Peyer's patch (tissue), 4 donors: ENCODE measurements at regions not wholly inside any gene's neighbourhood (a gene's known extent, or its start where the extent isn't known, plus 50 kb on each side); places are given as distances from the start of the nearest gene placed in this dataset.

Source experiments
- DNase-seq, 3 donors: peaks; one replicate each; pipeline ENCODE4 v3.0.0-alpha.2; 2017 to 2019
- H3K27ac ChIP-seq, 4 donors: fragments of 200-600 bp; sonication (generic); one replicate each; pipeline ENCODE4 v1.5.1; 2016 to 2019
- H3K27me3 ChIP-seq, 2 donors: fragments of 200-600 bp; sonication (generic); one replicate each; pipeline ENCODE4 v1.5.1; 2019
- H3K36me3 ChIP-seq, 3 donors: fragments of 200-600 bp; sonication (generic); one replicate each; pipeline ENCODE4 v1.5.1; 2016 to 2019
- H3K4me1 ChIP-seq, 4 donors: fragments of 200-600 bp; sonication (generic); one replicate each; pipeline ENCODE4 v1.5.1; 2016 to 2019
- H3K4me3 ChIP-seq, 4 donors: fragments of 200-600 bp; sonication (generic); 1 replicate in 3 of 4; 2 replicates in 1 of 4; pipeline ENCODE4 v1.5.1; 2016 to 2019; ENCODE audit warnings: mild to moderate bottlenecking in 1 of 4
- H3K9me3 ChIP-seq, 4 donors: fragments of 200-600 bp; sonication (generic); one replicate each; pipeline ENCODE4 v1.5.1; 2016 to 2019; ENCODE audit warnings: mild to moderate bottlenecking in 1 of 4
- POLR2A ChIP-seq, 2 donors: fragments of 450-650 bp; IDR thresholded peaks; one replicate each; pipeline ENCODE4 v1.5.1; 2017; ENCODE audit warnings: antibody characterized with exemption in 2 of 2, mild to moderate bottlenecking in 2 of 2, moderate library complexity in 2 of 2
- TF ChIP-seq, protein P1 (sequence below), 6 experiments: fragments of 450-650 bp in 4 of 6; fragments of 200-600 bp in 2 of 6; sonication (generic) in 1 of 6; IDR thresholded peaks; one replicate each; pipeline ENCODE4 v1.5.1; 2017 to 2019; ENCODE audit warnings: antibody characterized with exemption in 6 of 6, mild to moderate bottlenecking in 3 of 6, moderate library complexity in 1 of 6

GRCh38 chr6:14798996-14799588 is 446.8 kb upstream of the JARID2 start:
- Histone ChIP-seq H3K36me3 (no peaks in the 10 kb centered on the region), H3K27me3 (no peaks in the 10 kb centered on the region), H3K9me3 (no peaks in the 10 kb centered on the region), H3K4me1 (no peaks in the 10 kb centered on the region), H3K4me3 (no peak overlapping the region), H3K27ac (no peak overlapping the region)
- no peak for DNase-seq
- TF ChIP-seq, protein P1, sequence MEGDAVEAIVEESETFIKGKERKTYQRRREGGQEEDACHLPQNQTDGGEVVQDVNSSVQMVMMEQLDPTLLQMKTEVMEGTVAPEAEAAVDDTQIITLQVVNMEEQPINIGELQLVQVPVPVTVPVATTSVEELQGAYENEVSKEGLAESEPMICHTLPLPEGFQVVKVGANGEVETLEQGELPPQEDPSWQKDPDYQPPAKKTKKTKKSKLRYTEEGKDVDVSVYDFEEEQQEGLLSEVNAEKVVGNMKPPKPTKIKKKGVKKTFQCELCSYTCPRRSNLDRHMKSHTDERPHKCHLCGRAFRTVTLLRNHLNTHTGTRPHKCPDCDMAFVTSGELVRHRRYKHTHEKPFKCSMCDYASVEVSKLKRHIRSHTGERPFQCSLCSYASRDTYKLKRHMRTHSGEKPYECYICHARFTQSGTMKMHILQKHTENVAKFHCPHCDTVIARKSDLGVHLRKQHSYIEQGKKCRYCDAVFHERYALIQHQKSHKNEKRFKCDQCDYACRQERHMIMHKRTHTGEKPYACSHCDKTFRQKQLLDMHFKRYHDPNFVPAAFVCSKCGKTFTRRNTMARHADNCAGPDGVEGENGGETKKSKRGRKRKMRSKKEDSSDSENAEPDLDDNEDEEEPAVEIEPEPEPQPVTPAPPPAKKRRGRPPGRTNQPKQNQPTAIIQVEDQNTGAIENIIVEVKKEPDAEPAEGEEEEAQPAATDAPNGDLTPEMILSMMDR (IDR thresholded peaks at IDR 0.05): no peak
- TF ChIP-seq POLR2A (IDR thresholded peaks at IDR 0.05): no peak

- TF ChIP-seq, protein P1 (IDR thresholded peaks at IDR 0.05): peak in 2 of 6 experiments; percentile 4 to 22
- TF ChIP-seq POLR2A (IDR thresholded peaks at IDR 0.05): no peak
- Histone ChIP-seq H3K27me3 (no peaks in the 10 kb centered on the region), H3K27ac (no peak overlapping the region), H3K36me3 (no peaks in the 10 kb centered on the region), H3K4me1 (peaks cover 0 to 8% (median 1%) of the 10 kb centered on the region in 4 donors), H3K4me3 (no peak overlapping the region), H3K9me3 (no peaks in the 10 kb centered on the region)
- peak in 2 of 3 donors; percentile 39 to 69 for DNase-seq
Observed at GRCh38 chr6:14799928-14800327, 445.9 kb upstream of the JARID2 start.

GRCh38 chr6:14802514-14803160 is 443.2 kb upstream of the JARID2 start:
- H3K27me3 ChIP-seq: no peaks in the 10 kb centered on the region
- H3K27ac ChIP-seq: no peak overlapping the region
- DNase-seq: no peak
- H3K36me3 ChIP-seq: no peaks in the 10 kb centered on the region
- H3K4me3 ChIP-seq: no peak overlapping the region
- peaks cover 0 to 14% (median 1%) of the 10 kb centered on the region in 4 donors for H3K4me1 ChIP-seq
- no peaks in the 10 kb centered on the region for H3K9me3 ChIP-seq
- TF ChIP-seq, protein P1 (IDR thresholded peaks at IDR 0.05): no peak
- no peak for TF ChIP-seq POLR2A (IDR thresholded peaks at IDR 0.05)

- H3K27me3 ChIP-seq: no peaks in the 10 kb centered on the region
- H3K27ac ChIP-seq: peak overlapping the region in 2 of 4 donors; percentile 64 to 65
- H3K36me3 ChIP-seq: no peaks in the 10 kb centered on the region
- no peak overlapping the region for H3K4me3 ChIP-seq
- H3K9me3 ChIP-seq: no peaks in the 10 kb centered on the region
- no peak for DNase-seq
- TF ChIP-seq POLR2A (IDR thresholded peaks at IDR 0.05): no peak
- TF ChIP-seq, protein P1 (IDR thresholded peaks at IDR 0.05): peak in 1 of 6 experiments; percentile 11
- peaks cover 0 to 14% (median 1%) of the 10 kb centered on the region in 4 donors for H3K4me1 ChIP-seq
Observed at GRCh38 chr6:14804001-14804784, 441.7 kb upstream of the JARID2 start.

DNA sequence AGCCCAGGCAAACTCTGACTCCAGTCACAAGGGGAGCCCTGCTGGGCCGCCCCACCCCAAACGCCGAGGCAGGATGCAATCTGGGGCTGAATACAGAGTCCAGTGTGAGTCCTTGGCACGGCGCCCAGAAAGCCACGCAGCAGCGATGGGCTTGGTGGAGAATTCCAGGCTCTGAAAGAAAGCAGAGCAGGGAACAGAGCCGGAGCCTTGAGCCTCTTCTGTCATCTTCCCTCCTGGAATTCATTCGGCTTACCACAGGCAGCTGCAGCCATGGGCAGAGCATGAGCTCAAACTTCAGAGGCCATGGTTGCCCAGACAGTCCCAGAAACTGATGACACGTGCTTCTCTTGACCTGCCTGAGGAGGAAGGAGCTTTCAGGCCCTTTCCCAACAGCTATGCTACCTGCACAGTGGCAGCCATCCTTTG is 441.1 kb upstream of the JARID2 start:
- no peak overlapping the region for H3K4me3 ChIP-seq
- no peaks in the 10 kb centered on the region for H3K9me3 ChIP-seq
- TF ChIP-seq POLR2A (IDR thresholded peaks at IDR 0.05): no peak
- TF ChIP-seq, protein P1 (IDR thresholded peaks at IDR 0.05): no peak
- H3K27ac ChIP-seq: peak overlapping the region in 2 of 4 donors; percentile 64 to 65
- no peaks in the 10 kb centered on the region for H3K36me3 ChIP-seq
- peaks cover 0 to 14% (median 1%) of the 10 kb centered on the region in 4 donors for H3K4me1 ChIP-seq
- DNase-seq: peak; percentile 24 to 95 (median 91)
- H3K27me3 ChIP-seq: no peaks in the 10 kb centered on the region
